ENCODE measurements at regions not wholly inside any gene's neighbourhood (a gene's known extent, or its start where the extent isn't known, plus 50 kb on each side); places are given as distances from the start of the nearest gene placed in this dataset.

- no peak for ATAC-seq (ENCODE audit: low FRiP score)
- intact Hi-C loops (cut with DNase I), result no loop called here
- 33 to 47% methylated on average over 2 of the region's 2 CpGs for WGBS, 2 donors
Measured at GRCh38 chr1:175844877-175845276, 101.5 kb upstream of the TNR start.

DNA sequence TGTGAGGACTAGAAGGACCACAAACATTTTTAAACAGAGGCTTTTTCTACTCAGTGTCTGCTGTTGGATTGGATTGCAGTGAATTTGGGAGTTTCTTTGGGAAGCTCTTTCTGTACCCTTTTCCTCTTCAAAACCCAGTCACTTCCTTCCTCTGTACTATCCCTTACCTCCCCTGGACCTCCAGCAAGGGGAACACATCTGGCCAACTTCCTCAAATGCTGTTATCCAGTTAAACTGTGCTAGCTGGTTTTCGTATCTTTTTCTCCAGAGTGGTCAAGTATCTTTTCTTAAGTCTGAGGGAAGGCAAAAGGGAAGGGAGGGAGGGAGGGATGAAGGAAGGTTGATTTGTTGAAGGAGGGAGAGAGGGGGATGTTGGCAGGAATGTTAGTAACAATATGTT lies 99.2 kb upstream of the TNR start:
- H3K4me1 ChIP-seq (ENCODE audit: control insufficient read depth in 1 of 2, insufficient read depth in 2 of 2, low read length in 2 of 2), result no peaks in the 10 kb centered on the region
- DNase-seq (no peak), ATAC-seq (ENCODE audit: low FRiP score) (no peak)
- no peaks in the 10 kb centered on the region for H3K27me3 ChIP-seq (ENCODE audit: control insufficient read depth in 1 of 2, insufficient read depth in 2 of 2, low read length in 1 of 2)
- H3K9me3 ChIP-seq (ENCODE audit: control insufficient read depth, low read length), result no peaks in the 10 kb centered on the region
- H3K4me3 ChIP-seq (ENCODE audit: low read length in 2 of 2), result no peak overlapping the region
- intact Hi-C loops (cut with DNase I), result no loop called here
- WGBS, 2 donors, result 76 to 91% methylated on average over 1 of the region's 1 CpG
- no peaks in the 10 kb centered on the region for H3K36me3 ChIP-seq (ENCODE audit: control insufficient read depth in 1 of 2, insufficient read depth in 2 of 2, low read length in 1 of 2)
- no peak overlapping the region for H3K27ac ChIP-seq (ENCODE audit: low read depth in 1 of 2, low read length in 2 of 2)

More at GRCh38 chr1:175844877-175845276, 101.5 kb upstream of the TNR start:
- Histone ChIP-seq H3K27ac (ENCODE audit: low read depth in 1 of 2, low read length in 2 of 2) (no peak overlapping the region), H3K4me3 (ENCODE audit: low read length in 2 of 2) (no peak overlapping the region), H3K36me3 (ENCODE audit: control insufficient read depth in 1 of 2, insufficient read depth in 2 of 2, low read length in 1 of 2) (no peaks in the 10 kb centered on the region), H3K4me1 (ENCODE audit: control insufficient read depth in 1 of 2, insufficient read depth in 2 of 2, low read length in 2 of 2) (no peaks in the 10 kb centered on the region), H3K9me3 (ENCODE audit: control insufficient read depth, low read length) (no peaks in the 10 kb centered on the region), H3K27me3 (ENCODE audit: control insufficient read depth in 1 of 2, insufficient read depth in 2 of 2, low read length in 1 of 2) (no peaks in the 10 kb centered on the region)
- no peak for DNase-seq

DNA sequence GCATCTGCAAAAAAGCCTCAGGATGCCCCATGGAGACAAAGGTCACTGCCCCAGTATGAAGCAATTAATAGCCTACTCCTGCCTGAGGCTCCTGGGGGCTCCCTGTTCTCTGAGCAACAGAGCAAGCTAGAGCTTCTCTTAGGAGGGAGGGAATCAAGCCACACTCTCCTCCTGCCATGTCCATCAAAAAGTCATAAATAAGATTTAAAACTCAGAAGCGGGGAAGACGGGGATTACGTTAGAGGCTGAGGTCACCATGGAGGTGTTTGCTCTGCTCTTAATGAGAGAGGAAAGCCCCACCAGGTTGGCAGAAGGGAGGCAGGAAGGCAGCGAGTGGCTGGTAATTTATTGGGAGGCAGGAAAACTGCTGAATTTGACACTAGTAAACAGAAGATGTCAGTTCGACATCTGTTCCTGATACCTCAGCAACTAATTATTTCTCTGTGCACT lies 98.4 kb upstream of the TNR start:
- 94 to 95% methylated on average over 5 of the region's 5 CpGs for WGBS, 2 donors

DNA sequence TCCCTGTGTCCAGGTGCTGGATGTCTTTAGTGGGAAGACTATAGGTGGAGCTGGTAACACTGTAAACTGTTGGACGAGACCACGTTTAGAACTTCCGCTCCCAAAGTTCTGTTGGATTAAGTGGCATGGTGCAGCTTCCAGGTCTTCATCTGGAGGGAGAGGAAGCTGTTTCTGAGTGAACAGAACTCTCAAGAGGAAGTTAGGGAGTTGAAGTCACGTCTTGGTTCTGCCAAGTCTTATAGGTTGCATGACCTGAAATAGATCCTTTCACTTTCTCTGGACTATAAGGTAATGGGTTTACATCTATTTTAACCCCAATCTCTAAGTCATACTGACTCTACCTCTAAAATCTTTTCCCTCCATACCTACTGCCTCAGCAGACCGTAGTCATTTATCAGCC lies 97.4 kb upstream of the TNR start:
- H3K4me3 ChIP-seq (ENCODE audit: low read length in 2 of 2), result no peak overlapping the region
- H3K9me3 ChIP-seq (ENCODE audit: control insufficient read depth, low read length), result no peaks in the 10 kb centered on the region
- H3K27ac ChIP-seq (ENCODE audit: low read depth in 1 of 2, low read length in 2 of 2), result no peak overlapping the region
- no peak for ATAC-seq (ENCODE audit: low FRiP score)
- no peak for DNase-seq
- no peaks in the 10 kb centered on the region for H3K27me3 ChIP-seq (ENCODE audit: control insufficient read depth in 1 of 2, insufficient read depth in 2 of 2, low read length in 1 of 2)
- intact Hi-C loops (cut with DNase I), result no loop called here
- H3K4me1 ChIP-seq (ENCODE audit: control insufficient read depth in 1 of 2, insufficient read depth in 2 of 2, low read length in 2 of 2), result no peaks in the 10 kb centered on the region
- WGBS, 2 donors, result 82 to 84% methylated on average over 5 of the region's 5 CpGs
- H3K36me3 ChIP-seq (ENCODE audit: control insufficient read depth in 1 of 2, insufficient read depth in 2 of 2, low read length in 1 of 2), result no peaks in the 10 kb centered on the region

More for the DNA sequence above, 98.4 kb upstream of the TNR start:
- Histone ChIP-seq H3K27me3 (ENCODE audit: control insufficient read depth in 1 of 2, insufficient read depth in 2 of 2, low read length in 1 of 2) (no peaks in the 10 kb centered on the region), H3K36me3 (ENCODE audit: control insufficient read depth in 1 of 2, insufficient read depth in 2 of 2, low read length in 1 of 2) (no peaks in the 10 kb centered on the region), H3K4me3 (ENCODE audit: low read length in 2 of 2) (no peak overlapping the region), H3K27ac (ENCODE audit: low read depth in 1 of 2, low read length in 2 of 2) (no peak overlapping the region), H3K4me1 (ENCODE audit: control insufficient read depth in 1 of 2, insufficient read depth in 2 of 2, low read length in 2 of 2) (no peaks in the 10 kb centered on the region), H3K9me3 (ENCODE audit: control insufficient read depth, low read length) (no peaks in the 10 kb centered on the region)
- no peak for ATAC-seq (ENCODE audit: low FRiP score)
- intact Hi-C loops (cut with DNase I), result no loop called here
- DNase-seq, result no peak

DNA sequence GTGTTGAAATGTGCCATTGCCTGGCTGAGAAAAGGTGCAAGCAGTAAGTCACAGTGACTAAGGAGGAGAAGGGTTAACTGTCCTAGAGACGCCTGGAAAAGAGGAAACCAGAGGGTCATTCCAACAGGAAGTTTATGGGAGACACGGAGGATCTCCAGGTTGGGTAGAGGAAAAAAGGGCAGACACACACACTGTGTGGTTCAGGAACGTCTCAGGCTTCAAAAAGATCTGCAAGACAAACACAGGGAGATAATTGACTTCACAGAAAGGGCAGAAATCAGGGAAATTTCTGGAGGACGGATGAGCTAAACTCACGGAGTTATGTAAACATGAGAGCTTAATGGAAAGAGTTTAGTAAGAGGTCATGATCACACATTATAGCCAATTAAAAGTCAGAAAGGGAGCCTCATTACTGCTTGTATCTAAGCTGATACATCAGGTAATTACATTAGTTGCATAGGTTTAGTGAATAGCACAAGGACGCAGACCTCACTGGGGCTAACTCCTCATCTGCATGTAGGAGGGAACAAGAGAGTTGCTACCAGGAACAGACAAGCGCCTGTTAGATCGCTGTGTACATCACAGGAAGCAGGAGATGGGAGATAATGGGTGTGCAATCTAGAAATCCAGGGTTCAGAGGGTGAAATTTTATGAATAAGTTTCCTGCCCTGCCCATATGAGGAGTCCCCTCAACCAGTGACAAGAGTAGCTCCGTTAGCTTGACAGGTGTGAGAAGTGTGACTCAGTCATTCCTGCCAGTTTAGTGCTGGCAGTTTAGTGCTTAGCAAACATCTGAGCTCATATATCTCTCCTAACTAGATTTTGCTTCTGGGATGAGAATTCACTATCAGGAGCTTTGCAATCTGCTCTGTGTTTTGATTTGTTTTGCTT lies 96.6 kb upstream of the TNR start:
- H3K36me3 ChIP-seq (ENCODE audit: control insufficient read depth in 1 of 2, insufficient read depth in 2 of 2, low read length in 1 of 2), result no peaks in the 10 kb centered on the region
- no peak overlapping the region for H3K4me3 ChIP-seq (ENCODE audit: low read length in 2 of 2)
- ATAC-seq (ENCODE audit: low FRiP score) (no peak), DNase-seq (no peak)
- H3K9me3 ChIP-seq (ENCODE audit: control insufficient read depth, low read length), result no peaks in the 10 kb centered on the region
- H3K27me3 ChIP-seq (ENCODE audit: control insufficient read depth in 1 of 2, insufficient read depth in 2 of 2, low read length in 1 of 2), result no peaks in the 10 kb centered on the region
- intact Hi-C loops (cut with DNase I), result no loop called here
- no peaks in the 10 kb centered on the region for H3K4me1 ChIP-seq (ENCODE audit: control insufficient read depth in 1 of 2, insufficient read depth in 2 of 2, low read length in 2 of 2)
- H3K27ac ChIP-seq (ENCODE audit: low read depth in 1 of 2, low read length in 2 of 2), result no peak overlapping the region
- WGBS, 2 donors, result 55 to 58% methylated on average over 9 of the region's 9 CpGs

- H3K27ac ChIP-seq (ENCODE audit: low read depth in 1 of 2, low read length in 2 of 2), result no peak overlapping the region
- H3K27me3 ChIP-seq (ENCODE audit: control insufficient read depth in 1 of 2, insufficient read depth in 2 of 2, low read length in 1 of 2), result no peaks in the 10 kb centered on the region
- H3K4me3 ChIP-seq (ENCODE audit: low read length in 2 of 2), result no peak overlapping the region
- H3K9me3 ChIP-seq (ENCODE audit: control insufficient read depth, low read length), result no peaks in the 10 kb centered on the region
- DNase-seq (no peak), ATAC-seq (ENCODE audit: low FRiP score) (no peak)
- WGBS, 2 donors, result 100% methylated on average over 1 of the region's 1 CpG
- no peaks in the 10 kb centered on the region for H3K36me3 ChIP-seq (ENCODE audit: control insufficient read depth in 1 of 2, insufficient read depth in 2 of 2, low read length in 1 of 2)
- no peaks in the 10 kb centered on the region for H3K4me1 ChIP-seq (ENCODE audit: control insufficient read depth in 1 of 2, insufficient read depth in 2 of 2, low read length in 2 of 2)
- intact Hi-C loops (cut with DNase I), result no loop called here
Measured at GRCh38 chr1:175834597-175834996, 91.2 kb upstream of the TNR start.

DNA sequence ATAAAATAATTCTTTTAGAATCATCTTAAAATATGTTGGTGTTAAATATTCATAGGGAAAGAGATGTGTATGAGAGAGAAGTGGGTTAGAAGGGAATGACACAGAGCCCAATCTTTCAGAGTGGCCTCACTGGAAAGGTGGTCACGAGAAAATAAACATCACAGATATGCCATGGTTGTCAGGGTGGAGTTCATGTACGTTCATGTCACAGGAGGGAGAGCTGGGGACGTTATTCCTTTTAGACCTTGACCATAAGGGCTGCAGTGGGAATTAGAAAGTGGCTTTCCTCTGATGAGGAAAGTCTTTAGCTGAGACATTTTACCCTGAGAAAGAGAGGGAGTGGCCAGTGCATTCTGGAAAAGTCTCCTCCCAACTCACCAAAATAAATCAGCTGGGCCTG lies 90.6 kb upstream of the TNR start:
- no peak for ATAC-seq (ENCODE audit: low FRiP score)
- no peak overlapping the region for H3K4me3 ChIP-seq (ENCODE audit: low read length in 2 of 2)
- H3K9me3 ChIP-seq (ENCODE audit: control insufficient read depth, low read length), result no peaks in the 10 kb centered on the region
- H3K4me1 ChIP-seq (ENCODE audit: control insufficient read depth in 1 of 2, insufficient read depth in 2 of 2, low read length in 2 of 2), result no peaks in the 10 kb centered on the region
- no peak overlapping the region for H3K27ac ChIP-seq (ENCODE audit: low read depth in 1 of 2, low read length in 2 of 2)
- no peaks in the 10 kb centered on the region for H3K36me3 ChIP-seq (ENCODE audit: control insufficient read depth in 1 of 2, insufficient read depth in 2 of 2, low read length in 1 of 2)
- 65 to 69% methylated on average over 3 of the region's 3 CpGs for WGBS, 2 donors
- DNase-seq, result no peak
- no peaks in the 10 kb centered on the region for H3K27me3 ChIP-seq (ENCODE audit: control insufficient read depth in 1 of 2, insufficient read depth in 2 of 2, low read length in 1 of 2)
- intact Hi-C loops (cut with DNase I), result no loop called here

- H3K36me3 ChIP-seq (ENCODE audit: control insufficient read depth in 1 of 2, insufficient read depth in 2 of 2, low read length in 1 of 2), result no peaks in the 10 kb centered on the region
- no peaks in the 10 kb centered on the region for H3K4me1 ChIP-seq (ENCODE audit: control insufficient read depth in 1 of 2, insufficient read depth in 2 of 2, low read length in 2 of 2)
- intact Hi-C loops (cut with DNase I), result no loop called here
- WGBS, 2 donors, result 12 to 13% methylated on average over 2 of the region's 2 CpGs
- no peak overlapping the region for H3K27ac ChIP-seq (ENCODE audit: low read depth in 1 of 2, low read length in 2 of 2)
- no peak for ATAC-seq (ENCODE audit: low FRiP score)
- no peaks in the 10 kb centered on the region for H3K27me3 ChIP-seq (ENCODE audit: control insufficient read depth in 1 of 2, insufficient read depth in 2 of 2, low read length in 1 of 2)
- H3K4me3 ChIP-seq (ENCODE audit: low read length in 2 of 2), result no peak overlapping the region
- DNase-seq, result no peak
- no peaks in the 10 kb centered on the region for H3K9me3 ChIP-seq (ENCODE audit: control insufficient read depth, low read length)
Measured at GRCh38 chr1:175833502-175833901, 90.1 kb upstream of the TNR start.

GRCh38 chr1:175830500-175830899 lies 87.1 kb upstream of the TNR start:
- Histone ChIP-seq H3K4me1 (ENCODE audit: control insufficient read depth in 1 of 2, insufficient read depth in 2 of 2, low read length in 2 of 2) (no peaks in the 10 kb centered on the region), H3K36me3 (ENCODE audit: control insufficient read depth in 1 of 2, insufficient read depth in 2 of 2, low read length in 1 of 2) (no peaks in the 10 kb centered on the region), H3K9me3 (ENCODE audit: control insufficient read depth, low read length) (no peaks in the 10 kb centered on the region), H3K4me3 (ENCODE audit: low read length in 2 of 2) (no peak overlapping the region), H3K27ac (ENCODE audit: low read depth in 1 of 2, low read length in 2 of 2) (no peak overlapping the region), H3K27me3 (ENCODE audit: control insufficient read depth in 1 of 2, insufficient read depth in 2 of 2, low read length in 1 of 2) (no peaks in the 10 kb centered on the region)
- intact Hi-C loops (cut with DNase I), result no loop called here
- ATAC-seq (ENCODE audit: low FRiP score) (no peak), DNase-seq (no peak)

Measured in aorta (tissue), 5 donors.